HL-60 (cell line): ENCODE measurements at regions not wholly inside any gene's neighbourhood (a gene's known extent, or its start where the extent isn't known, plus 50 kb on each side); places are given as distances from the start of the nearest gene placed in this dataset.
"Not testable (repeated sequence)": the region's sequence is repeated elsewhere in the genome, so short reads cannot be mapped to it uniquely, and the experiment has no call there.

Source experiments
- DNase-seq, 2 experiments: peaks; one replicate each; pipeline ENCODE4 v3.0.0-alpha.2; 2010 to 2020; ENCODE audit warnings: low read depth in 1 of 2, low spot score in 1 of 2
- H3K27ac ChIP-seq: fragments of 250-450 bp; sonication (Bioruptor Pico); replicated peaks from 2 replicates; pipeline ENCODE4 v1.5.1; 2020; ENCODE audit warnings: mild to moderate bottlenecking, moderate library complexity
- H3K27me3 ChIP-seq: fragments of 250-450 bp; sonication (Bioruptor Pico); 2 replicates; pipeline ENCODE4 v1.5.1; 2021; ENCODE audit warnings: mild to moderate bottlenecking, moderate library complexity; ENCODE audit not compliant: insufficient read depth, poor library complexity, severe bottlenecking
- H3K4me3 ChIP-seq: replicated peaks from 2 replicates; pipeline ENCODE4 v1.5.1; 2011; ENCODE audit warnings: mild to moderate bottlenecking, control low read depth, low read length; ENCODE audit not compliant: insufficient read depth
- CTCF ChIP-seq: IDR thresholded peaks from one replicate; pipeline ENCODE4 v1.5.1; 2011; ENCODE audit warnings: low read length, control low read depth, inconsistent platforms; ENCODE audit not compliant: insufficient read depth
- GABPA ChIP-seq: IDR thresholded peaks from 2 replicates; pipeline ENCODE4 v1.6.1; 2012; ENCODE audit warnings: low read depth
- POLR2AphosphoS5 ChIP-seq: IDR thresholded peaks from 2 replicates; pipeline ENCODE4 v1.6.1; 2012; ENCODE audit warnings: low read depth
- SPI1 ChIP-seq: IDR thresholded peaks from 2 replicates; pipeline ENCODE4 v1.6.1; 2012; ENCODE audit warnings: low read depth, mild to moderate bottlenecking, borderline replicate concordance
- TF ChIP-seq, protein P1 (sequence below): IDR thresholded peaks from 2 replicates; pipeline ENCODE4 v1.6.1; 2012; ENCODE audit warnings: low read depth; ENCODE audit not compliant: insufficient replicate concordance

DNA sequence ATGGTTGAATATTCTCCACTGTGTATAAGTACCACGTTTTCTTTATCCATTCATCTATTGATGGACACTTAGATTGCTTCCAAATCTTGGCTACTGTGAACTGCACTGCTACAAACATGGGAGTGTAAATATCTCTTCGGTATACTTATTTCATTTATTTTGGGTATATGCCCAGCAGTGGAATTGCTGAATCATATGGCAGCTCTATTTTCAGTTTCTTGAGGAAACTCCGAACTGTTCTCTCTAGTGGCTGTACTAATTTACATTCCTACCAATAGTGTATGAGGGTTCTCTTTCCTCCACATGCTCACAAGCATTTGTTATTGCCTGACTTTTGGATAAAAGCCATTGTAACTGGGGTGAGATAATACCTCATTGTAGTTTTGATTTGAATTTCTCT is 623.1 kb upstream of the LRFN5 start:
- no peak overlapping the region for H3K27ac ChIP-seq
- H3K4me3 ChIP-seq, result no peak overlapping the region
- no peak for DNase-seq
- TF ChIP-seq SPI1 (no peak), POLR2AphosphoS5 (no peak), CTCF (no peak), GABPA (no peak)
- TF ChIP-seq, protein P1, sequence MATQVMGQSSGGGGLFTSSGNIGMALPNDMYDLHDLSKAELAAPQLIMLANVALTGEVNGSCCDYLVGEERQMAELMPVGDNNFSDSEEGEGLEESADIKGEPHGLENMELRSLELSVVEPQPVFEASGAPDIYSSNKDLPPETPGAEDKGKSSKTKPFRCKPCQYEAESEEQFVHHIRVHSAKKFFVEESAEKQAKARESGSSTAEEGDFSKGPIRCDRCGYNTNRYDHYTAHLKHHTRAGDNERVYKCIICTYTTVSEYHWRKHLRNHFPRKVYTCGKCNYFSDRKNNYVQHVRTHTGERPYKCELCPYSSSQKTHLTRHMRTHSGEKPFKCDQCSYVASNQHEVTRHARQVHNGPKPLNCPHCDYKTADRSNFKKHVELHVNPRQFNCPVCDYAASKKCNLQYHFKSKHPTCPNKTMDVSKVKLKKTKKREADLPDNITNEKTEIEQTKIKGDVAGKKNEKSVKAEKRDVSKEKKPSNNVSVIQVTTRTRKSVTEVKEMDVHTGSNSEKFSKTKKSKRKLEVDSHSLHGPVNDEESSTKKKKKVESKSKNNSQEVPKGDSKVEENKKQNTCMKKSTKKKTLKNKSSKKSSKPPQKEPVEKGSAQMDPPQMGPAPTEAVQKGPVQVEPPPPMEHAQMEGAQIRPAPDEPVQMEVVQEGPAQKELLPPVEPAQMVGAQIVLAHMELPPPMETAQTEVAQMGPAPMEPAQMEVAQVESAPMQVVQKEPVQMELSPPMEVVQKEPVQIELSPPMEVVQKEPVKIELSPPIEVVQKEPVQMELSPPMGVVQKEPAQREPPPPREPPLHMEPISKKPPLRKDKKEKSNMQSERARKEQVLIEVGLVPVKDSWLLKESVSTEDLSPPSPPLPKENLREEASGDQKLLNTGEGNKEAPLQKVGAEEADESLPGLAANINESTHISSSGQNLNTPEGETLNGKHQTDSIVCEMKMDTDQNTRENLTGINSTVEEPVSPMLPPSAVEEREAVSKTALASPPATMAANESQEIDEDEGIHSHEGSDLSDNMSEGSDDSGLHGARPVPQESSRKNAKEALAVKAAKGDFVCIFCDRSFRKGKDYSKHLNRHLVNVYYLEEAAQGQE, result no peak
- no peaks in the 10 kb centered on the region for H3K27me3 ChIP-seq

GRCh38 chr14:40981247-40981646 is 625.4 kb upstream of the LRFN5 start:
- TF ChIP-seq CTCF (no peak), SPI1 (no peak), GABPA (no peak), POLR2AphosphoS5 (no peak)
- TF ChIP-seq, protein P1, result no peak
- DNase-seq, result no peak
- no peak overlapping the region for H3K4me3 ChIP-seq
- H3K27ac ChIP-seq, result no peak overlapping the region
- no peaks in the 10 kb centered on the region for H3K27me3 ChIP-seq

- H3K4me3 ChIP-seq, H3K27me3 ChIP-seq, DNase-seq, H3K27ac ChIP-seq: not testable (repeated sequence)
Observed at GRCh38 chr14:40960257-40960656, 646.4 kb upstream of the LRFN5 start.

- DNase-seq, result no peak
- H3K27ac ChIP-seq, result no peak overlapping the region
- no peak overlapping the region for H3K4me3 ChIP-seq
Observed at GRCh38 chr14:40955131-40955505, 651.6 kb upstream of the LRFN5 start.

More at GRCh38 chr14:40955131-40955505, 651.6 kb upstream of the LRFN5 start:
- TF ChIP-seq, protein P1, result no peak
- TF ChIP-seq SPI1 (no peak), POLR2AphosphoS5 (no peak), GABPA (no peak), CTCF (no peak)
- no peaks in the 10 kb centered on the region for H3K27me3 ChIP-seq
